Fibroblast of skin of right quadriceps (primary cell): ENCODE measurements at regions not wholly inside any gene's neighbourhood (a gene's known extent, or its start where the extent isn't known, plus 50 kb on each side); places are given as distances from the start of the nearest gene placed in this dataset.

Experiments used
- DNase-seq: peaks from one replicate; pipeline ENCODE4 v3.0.0-alpha.2; 2013

GRCh38 chr3:161818106-161818505 is 321.5 kb downstream of the OTOL1 start:
- no peak for DNase-seq

- DNase-seq, result no peak
Measured at GRCh38 chr3:161821591-161821990, 325.0 kb downstream of the OTOL1 start.

GRCh38 chr3:161822291-161822690 is 325.7 kb downstream of the OTOL1 start:
- no peak for DNase-seq

- DNase-seq, result no peak
Measured at GRCh38 chr3:161823910-161824309, 327.3 kb downstream of the OTOL1 start.

GRCh38 chr3:161838021-161838420 is 341.4 kb downstream of the OTOL1 start:
- no peak for DNase-seq

- DNase-seq, result no peak
Measured at GRCh38 chr3:161848376-161848775, 351.8 kb downstream of the OTOL1 start.

GRCh38 chr3:161851941-161852566 is 355.4 kb downstream of the OTOL1 start:
- DNase-seq, result peak; percentile 40

GRCh38 chr3:161852744-161853143 is 356.1 kb downstream of the OTOL1 start:
- no peak for DNase-seq

GRCh38 chr3:161854232-161854771 is 357.7 kb downstream of the OTOL1 start:
- DNase-seq, result peak; percentile 81

GRCh38 chr3:161859057-161859456 is 362.4 kb downstream of the OTOL1 start:
- DNase-seq, result no peak

GRCh38 chr3:161859865-161860450 is 363.4 kb downstream of the OTOL1 start:
- DNase-seq, result no peak

GRCh38 chr3:161863775-161864174 is 367.2 kb downstream of the OTOL1 start:
- no peak for DNase-seq

- DNase-seq, result no peak
Measured at GRCh38 chr3:161866176-161866575, 369.6 kb downstream of the OTOL1 start.

GRCh38 chr3:161875483-161875882 is 378.9 kb downstream of the OTOL1 start:
- DNase-seq, result no peak

GRCh38 chr3:161879470-161879869 is 382.9 kb downstream of the OTOL1 start:
- peak; percentile 32 for DNase-seq

- DNase-seq, result no peak
Measured at GRCh38 chr3:161884830-161885229, 388.2 kb downstream of the OTOL1 start.

GRCh38 chr3:161890147-161890625 is 393.6 kb downstream of the OTOL1 start:
- DNase-seq, result peak; percentile 95

GRCh38 chr3:161893972-161894371 is 397.4 kb downstream of the OTOL1 start:
- DNase-seq, result peak; percentile 71

- no peak for DNase-seq
Measured at GRCh38 chr3:161894657-161895056, 398.0 kb downstream of the OTOL1 start.

GRCh38 chr3:161905520-161906132 is 409.0 kb downstream of the OTOL1 start:
- no peak for DNase-seq

GRCh38 chr3:161913786-161914389 is 417.3 kb downstream of the OTOL1 start:
- peak; percentile 69 for DNase-seq

- DNase-seq, result peak; percentile 76
Measured at GRCh38 chr3:161914703-161915417, 418.3 kb downstream of the OTOL1 start.

- no peak for DNase-seq
Measured at GRCh38 chr3:161915418-161915750, 418.8 kb downstream of the OTOL1 start.
